IMR-90 (cell line): ENCODE measurements at regions not wholly inside any gene's neighbourhood (a gene's known extent, or its start where the extent isn't known, plus 50 kb on each side); places are given as distances from the start of the nearest gene placed in this dataset.

ENCODE experiments used
- ATAC-seq: fragments of 200-7000 bp; cut with Tn5 transposase; 2 replicates; pipeline ENCODE4 v1.9.1; 2020; ENCODE audit warnings: low read depth, mild to moderate bottlenecking, moderate library complexity
- BruUV-seq: library from RNA; stranded (reverse); fragments of 400-500 nt; replicated peaks from 2 replicates; lab custom pipeline; 2021; lab: Mats Ljungman, UMichigan
- CTCF ChIA-PET: fragments of 300-600 bp; formaldehyde crosslinking; extraction: SDS; loops from one replicate; lab custom pipeline; 2021; ENCODE audit warnings: antibody characterized with exemption; lab: Yijun Ruan, JAX
- POLR2A ChIA-PET: fragments of 300-600 bp; sonication (Branson Sonifier 250); formaldehyde crosslinking; loops from one replicate; lab custom pipeline; 2022; ENCODE audit warnings: antibody characterized with exemption; ENCODE audit not compliant: unreplicated experiment; lab: Charles Lee
- DNase-seq: peaks from one replicate; pipeline ENCODE4 v3.0.0; 2013
- H2AFZ ChIP-seq: replicated peaks from 2 replicates; pipeline ENCODE3; 2013; ENCODE audit warnings: low read length, mild to moderate bottlenecking; ENCODE audit not compliant: poor library complexity
- H2AK5ac ChIP-seq: 2 replicates; pipeline ENCODE4 v1.6.1; 2013; ENCODE audit warnings: low read depth, low read length, inconsistent platforms
- H2AK9ac ChIP-seq: replicated peaks from 2 replicates; pipeline ENCODE3; 2013; ENCODE audit warnings: mild to moderate bottlenecking, low read depth, low read length, moderate library complexity; ENCODE audit not compliant: poor library complexity
- H2BK120ac ChIP-seq: 2 replicates; pipeline ENCODE4 v1.6.1; 2013; ENCODE audit warnings: low read depth, low read length, inconsistent platforms
- H2BK15ac ChIP-seq: 3 replicates; pipeline ENCODE4 v1.6.1; 2013; ENCODE audit warnings: low read depth, low read length, inconsistent platforms
- H2BK20ac ChIP-seq: 2 replicates; pipeline ENCODE4 v1.6.1; 2013; ENCODE audit warnings: low read depth, mild to moderate bottlenecking, inconsistent platforms, low read length, moderate library complexity
- H2BK5ac ChIP-seq: 2 replicates; pipeline ENCODE4 v1.6.1; 2013; ENCODE audit warnings: mild to moderate bottlenecking, low read depth, low read length, inconsistent platforms; ENCODE audit not compliant: poor library complexity, severe bottlenecking
- H3K14ac ChIP-seq: replicated peaks from 2 replicates; pipeline ENCODE4 v1.6.1; 2013; ENCODE audit warnings: low read depth, low read length, inconsistent platforms
- H3K18ac ChIP-seq: 2 replicates; pipeline ENCODE4 v1.6.1; 2013; ENCODE audit warnings: low read depth, low read length, control low read depth
- H3K23ac ChIP-seq: 2 replicates; pipeline ENCODE4 v1.6.1; 2013; ENCODE audit warnings: low read depth, low read length, inconsistent platforms
- H3K27ac ChIP-seq: 2 replicates; pipeline ENCODE4 v1.5.1; 2013; ENCODE audit warnings: mild to moderate bottlenecking, control low read depth, low read length; ENCODE audit not compliant: insufficient read depth
- H3K27me3 ChIP-seq: 2 replicates; pipeline ENCODE4 v1.6.1; 2013; ENCODE audit warnings: low read length; ENCODE audit not compliant: control insufficient read depth, insufficient read depth
- H3K36me3 ChIP-seq: 2 replicates; pipeline ENCODE4 v1.6.1; 2013; ENCODE audit warnings: low read length, mixed read lengths; ENCODE audit not compliant: control insufficient read depth, insufficient read depth
- H3K4ac ChIP-seq: 2 replicates; pipeline ENCODE4 v1.6.1; 2013; ENCODE audit warnings: low read depth, low read length, inconsistent platforms
- H3K4me1 ChIP-seq: 2 replicates; pipeline ENCODE4 v1.6.1; 2013; ENCODE audit warnings: low read length, mixed read lengths; ENCODE audit not compliant: control insufficient read depth, insufficient read depth
- H3K4me2 ChIP-seq: 2 replicates; pipeline ENCODE4 v1.6.1; 2013; ENCODE audit warnings: low read depth, mild to moderate bottlenecking, control low read depth, low read length, moderate library complexity
- H3K4me3 ChIP-seq: 2 replicates; pipeline ENCODE4 v1.5.1; 2013; ENCODE audit warnings: low read depth, mild to moderate bottlenecking, control low read depth, low read length, moderate library complexity; ENCODE audit not compliant: insufficient read depth
- H3K56ac ChIP-seq: 2 replicates; pipeline ENCODE4 v1.6.1; 2013; ENCODE audit warnings: low read length, inconsistent platforms; ENCODE audit not compliant: insufficient read depth; ENCODE audit errors: extremely low read depth
- H3K79me1 ChIP-seq, 2 experiments: 2 replicates each; pipeline ENCODE4 v1.6.1; 2013; ENCODE audit warnings: low read length in 2 of 2, inconsistent platforms in 1 of 2, low read depth in 1 of 2
- H3K9ac ChIP-seq: 2 replicates; pipeline ENCODE4 v1.6.1; 2013; ENCODE audit warnings: low read depth, low read length, control low read depth
- H3K9me1 ChIP-seq: 2 replicates; pipeline ENCODE4 v1.6.1; 2013; ENCODE audit warnings: low read length, inconsistent platforms; ENCODE audit not compliant: insufficient read depth
- H3K9me3 ChIP-seq: 2 replicates; pipeline ENCODE4 v1.6.1; 2013; ENCODE audit warnings: low read length; ENCODE audit not compliant: control insufficient read depth, insufficient read depth
- H4K20me1 ChIP-seq: 2 replicates; pipeline ENCODE4 v1.6.1; 2013; ENCODE audit warnings: low read length, inconsistent platforms; ENCODE audit not compliant: insufficient read depth
- H4K5ac ChIP-seq: 2 replicates; pipeline ENCODE4 v1.6.1; 2013; ENCODE audit warnings: mild to moderate bottlenecking, low read depth, low read length, control low read depth
- H4K8ac ChIP-seq, 2 experiments: 2 replicates each; pipeline ENCODE4 v1.6.1; 2013; ENCODE audit warnings: low read depth in 2 of 2, low read length in 2 of 2, control low read depth in 1 of 2, inconsistent platforms in 1 of 2
- H4K91ac ChIP-seq: 2 replicates; pipeline ENCODE4 v1.6.1; 2013; ENCODE audit warnings: low read depth, low read length, inconsistent platforms; ENCODE audit not compliant: insufficient read depth
- RAD21 ChIP-seq: IDR thresholded peaks from 2 replicates; pipeline ENCODE4 v1.6.1; 2012; ENCODE audit warnings: low read length, improper control_type of control experiment
- SMC3 ChIP-seq: fragments of 150-350 bp; IDR thresholded peaks from 2 replicates; pipeline ENCODE4 v1.6.1; 2016; ENCODE audit warnings: low read depth, mild to moderate bottlenecking, antibody characterized with exemption, low read length, moderate library complexity
- WGBS, 2 experiments: methylation state at CpG; one replicate each; pipeline versions ENCODE4 v1.1.5 to v1.1.7; 2013; ENCODE audit warnings: missing lambda C conversion rate in 2 of 2; ENCODE audit not compliant: insufficient read length in 1 of 2; ENCODE audit errors: extremely low coverage in 2 of 2; 5-methylcytosine and 5-hydroxymethylcytosine counted together
- dilution Hi-C: fragments of 300-500 bp; cut with HindIII; formaldehyde crosslinking; loops from one replicate; pipeline ENCODE4 v1.14.3; 2018; ENCODE audit warnings: low sequenced_read_pairs; ENCODE audit not compliant: unreplicated experiment
- in situ Hi-C: fragments of 300-500 bp; cut with MboI; formaldehyde crosslinking; loops from 3 replicates; pipeline ENCODE4 v1.14.3; 2019; ENCODE audit warnings: low sequenced_read_pairs, inconsistent platforms, mixed read lengths
- intact Hi-C: fragments of 100-400 bp; cut with micrococcal nuclease; formaldehyde crosslinking; loops from 2 replicates; pipeline ENCODE4 v1.10.0; 2022
- TF ChIP-seq, protein P1 (sequence below): conservative IDR thresholded peaks from 2 replicates; pipeline ENCODE4 v1.5.1; 2012; ENCODE audit warnings: mild to moderate bottlenecking, low read depth, low read length, improper control_type of control experiment

DNA sequence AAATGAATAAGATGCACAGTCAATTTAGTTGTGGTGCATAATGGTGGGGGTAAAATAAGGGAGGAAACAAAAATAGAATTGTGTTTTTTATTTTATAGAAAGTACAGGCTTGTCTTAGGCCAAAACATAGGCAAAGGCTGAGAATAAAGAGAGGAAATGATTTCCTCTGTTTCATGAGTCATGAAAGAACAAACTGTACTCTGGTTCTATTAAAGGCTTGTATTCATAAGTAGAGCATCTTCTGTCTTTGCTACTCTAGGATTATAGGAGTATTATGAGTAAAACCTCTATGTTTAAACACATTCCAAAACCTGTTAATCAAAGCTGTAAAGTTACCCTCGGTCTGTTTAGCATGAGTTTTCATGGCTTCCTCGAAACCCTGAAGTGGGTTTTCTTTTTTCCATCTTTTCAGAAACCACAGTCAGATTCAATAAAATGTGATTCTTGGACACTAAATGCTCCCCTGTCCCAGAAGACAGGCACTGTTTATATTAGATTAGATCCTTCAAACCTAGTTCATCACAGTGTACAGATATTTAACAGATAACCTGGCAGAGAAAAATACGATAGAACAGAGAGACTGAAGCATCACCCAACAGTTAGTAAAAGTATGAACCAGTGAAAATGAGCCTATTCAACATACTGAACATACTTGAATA, 473.9 kb upstream of the CYLC2 start:
- Histone ChIP-seq H4K5ac (no peak overlapping the region), H2BK20ac (no peak overlapping the region), H4K8ac (no peak overlapping the region), H3K18ac (no peak overlapping the region), H3K9me1 (no peaks in the 10 kb centered on the region), H2AFZ (no peak overlapping the region), H3K14ac (no peak overlapping the region), H4K20me1 (no peaks in the 10 kb centered on the region), H3K56ac (no peak overlapping the region), H3K4me3 (no peak overlapping the region), H4K91ac (no peak overlapping the region), H3K27me3 (no peaks in the 10 kb centered on the region), H3K4me2 (no peak overlapping the region), H3K23ac (no peak overlapping the region), H3K79me1 (no peaks in the 10 kb centered on the region), H3K27ac (no peak overlapping the region), H2BK5ac (no peak overlapping the region), H2BK120ac (no peak overlapping the region), H2BK15ac (no peak overlapping the region), H3K4ac (no peak overlapping the region), H3K36me3 (no peaks in the 10 kb centered on the region), H2AK9ac (no peak overlapping the region), H3K9ac (no peak overlapping the region), H3K9me3 (peaks cover 2% of the 10 kb centered on the region; the same call in 1 of the 2 replicates), H2AK5ac (no peak overlapping the region), H3K4me1 (no peaks in the 10 kb centered on the region)
- DNase-seq (no peak), ATAC-seq (no peak)
- ChIA-PET POLR2A (no interaction called here), CTCF (no interaction called here)
- in situ Hi-C loops (no loop called here), dilution Hi-C loops (no loop called here), intact Hi-C loops (no loop called here)
- TF ChIP-seq, protein P1, sequence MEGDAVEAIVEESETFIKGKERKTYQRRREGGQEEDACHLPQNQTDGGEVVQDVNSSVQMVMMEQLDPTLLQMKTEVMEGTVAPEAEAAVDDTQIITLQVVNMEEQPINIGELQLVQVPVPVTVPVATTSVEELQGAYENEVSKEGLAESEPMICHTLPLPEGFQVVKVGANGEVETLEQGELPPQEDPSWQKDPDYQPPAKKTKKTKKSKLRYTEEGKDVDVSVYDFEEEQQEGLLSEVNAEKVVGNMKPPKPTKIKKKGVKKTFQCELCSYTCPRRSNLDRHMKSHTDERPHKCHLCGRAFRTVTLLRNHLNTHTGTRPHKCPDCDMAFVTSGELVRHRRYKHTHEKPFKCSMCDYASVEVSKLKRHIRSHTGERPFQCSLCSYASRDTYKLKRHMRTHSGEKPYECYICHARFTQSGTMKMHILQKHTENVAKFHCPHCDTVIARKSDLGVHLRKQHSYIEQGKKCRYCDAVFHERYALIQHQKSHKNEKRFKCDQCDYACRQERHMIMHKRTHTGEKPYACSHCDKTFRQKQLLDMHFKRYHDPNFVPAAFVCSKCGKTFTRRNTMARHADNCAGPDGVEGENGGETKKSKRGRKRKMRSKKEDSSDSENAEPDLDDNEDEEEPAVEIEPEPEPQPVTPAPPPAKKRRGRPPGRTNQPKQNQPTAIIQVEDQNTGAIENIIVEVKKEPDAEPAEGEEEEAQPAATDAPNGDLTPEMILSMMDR, result no peak
- TF ChIP-seq RAD21 (no peak), SMC3 (no peak)
- no TSS peak for BruUV-seq
- no CpG with 5 or more reads among the region's 3 CpGs for WGBS, 2 experiments
